Bronchial epithelial cell (primary cell): ENCODE measurements at regions not wholly inside any gene's neighbourhood (a gene's known extent, or its start where the extent isn't known, plus 50 kb on each side); places are given as distances from the start of the nearest gene placed in this dataset.

Source experiments
- DNase-seq: peaks from one replicate; pipeline ENCODE4 v3.0.0-alpha.2; 2010; ENCODE audit warnings: low read depth
- FAIRE-seq: peaks from 2 replicates; lab custom pipeline; 2011; peaks lifted over from hg19 to GRCh38; lab: Jason Lieb, UNC
- H3K27me3 ChIP-seq: 2 replicates; pipeline ENCODE4 v1.5.1; 2011; ENCODE audit warnings: low read length; ENCODE audit not compliant: control insufficient read depth, insufficient read depth
- H3K36me3 ChIP-seq: 2 replicates; pipeline ENCODE4 v1.5.1; 2011; ENCODE audit warnings: low read length; ENCODE audit not compliant: control insufficient read depth, insufficient read depth
- H3K4me3 ChIP-seq: 2 replicates; pipeline ENCODE4 v1.5.1; 2011; ENCODE audit warnings: mild to moderate bottlenecking, low read depth, low read length, control low read depth
- TF ChIP-seq, protein P1 (sequence below): IDR thresholded peaks from 2 replicates; pipeline ENCODE4 v1.5.1; 2011; ENCODE audit warnings: mild to moderate bottlenecking, moderate library complexity, low read length, control low read depth, inconsistent platforms; ENCODE audit not compliant: insufficient read depth, severe bottlenecking

DNA sequence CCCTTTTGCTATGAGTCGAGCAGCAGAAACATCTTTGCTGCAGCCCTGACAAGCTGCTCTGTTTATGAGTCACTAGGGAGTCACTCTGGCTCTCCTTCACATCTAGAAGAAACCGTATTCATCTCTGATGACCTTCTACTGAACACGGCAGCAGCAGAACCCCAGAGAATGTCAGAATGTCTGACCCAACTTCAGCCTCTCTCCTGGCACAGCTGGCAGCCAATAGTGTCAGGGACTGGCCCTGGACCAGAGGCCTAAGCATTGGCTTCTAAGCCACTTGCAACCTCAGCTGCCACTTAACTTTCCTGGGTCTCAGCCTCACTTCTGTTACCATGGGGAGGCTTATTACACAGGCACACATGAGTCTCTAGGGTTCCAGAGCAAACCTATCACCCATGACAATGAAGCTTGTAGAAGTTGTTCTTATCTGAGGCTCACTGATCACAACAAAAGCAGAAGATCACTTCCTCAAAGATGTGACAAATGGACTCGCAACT is 184.1 kb upstream of the TLE3 start:
- peaks cover 2% of the 10 kb centered on the region for H3K27me3 ChIP-seq
- DNase-seq (peak; percentile 52), FAIRE-seq (no peak)
- TF ChIP-seq, protein P1, sequence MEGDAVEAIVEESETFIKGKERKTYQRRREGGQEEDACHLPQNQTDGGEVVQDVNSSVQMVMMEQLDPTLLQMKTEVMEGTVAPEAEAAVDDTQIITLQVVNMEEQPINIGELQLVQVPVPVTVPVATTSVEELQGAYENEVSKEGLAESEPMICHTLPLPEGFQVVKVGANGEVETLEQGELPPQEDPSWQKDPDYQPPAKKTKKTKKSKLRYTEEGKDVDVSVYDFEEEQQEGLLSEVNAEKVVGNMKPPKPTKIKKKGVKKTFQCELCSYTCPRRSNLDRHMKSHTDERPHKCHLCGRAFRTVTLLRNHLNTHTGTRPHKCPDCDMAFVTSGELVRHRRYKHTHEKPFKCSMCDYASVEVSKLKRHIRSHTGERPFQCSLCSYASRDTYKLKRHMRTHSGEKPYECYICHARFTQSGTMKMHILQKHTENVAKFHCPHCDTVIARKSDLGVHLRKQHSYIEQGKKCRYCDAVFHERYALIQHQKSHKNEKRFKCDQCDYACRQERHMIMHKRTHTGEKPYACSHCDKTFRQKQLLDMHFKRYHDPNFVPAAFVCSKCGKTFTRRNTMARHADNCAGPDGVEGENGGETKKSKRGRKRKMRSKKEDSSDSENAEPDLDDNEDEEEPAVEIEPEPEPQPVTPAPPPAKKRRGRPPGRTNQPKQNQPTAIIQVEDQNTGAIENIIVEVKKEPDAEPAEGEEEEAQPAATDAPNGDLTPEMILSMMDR, result no peak
- no peak overlapping the region for H3K4me3 ChIP-seq
- H3K36me3 ChIP-seq, result no peaks in the 10 kb centered on the region

DNA sequence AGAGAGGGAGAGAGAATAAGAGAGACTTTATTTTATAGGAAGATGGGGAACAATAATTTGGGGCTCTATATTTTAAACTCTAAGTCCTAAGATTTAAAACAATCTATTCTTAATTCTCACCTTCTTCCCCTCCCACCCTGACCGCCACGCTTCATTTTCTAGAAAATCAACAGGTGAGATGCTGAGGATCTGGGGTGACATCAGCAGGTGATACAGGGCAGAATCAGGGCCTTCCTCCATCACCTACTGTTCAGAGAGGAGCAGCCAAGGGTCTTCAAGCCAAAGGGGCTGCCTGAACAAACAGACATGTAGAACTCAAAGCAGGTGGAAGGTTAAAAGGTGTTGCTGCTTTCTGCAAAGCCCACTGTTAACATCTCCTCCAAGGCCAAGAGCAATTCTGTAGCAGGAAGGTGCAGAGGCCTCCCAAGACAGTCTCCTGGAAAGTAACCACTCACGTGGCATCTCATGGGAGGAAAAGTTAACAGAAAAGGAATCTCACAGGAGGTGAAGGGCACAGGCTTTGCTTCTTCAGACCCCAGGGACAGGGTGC is 183.6 kb upstream of the TLE3 start:
- FAIRE-seq (no peak), DNase-seq (no peak)
- no peak overlapping the region for H3K4me3 ChIP-seq
- peaks cover 2% of the 10 kb centered on the region for H3K27me3 ChIP-seq
- TF ChIP-seq, protein P1, result no peak
- H3K36me3 ChIP-seq, result no peaks in the 10 kb centered on the region

DNA sequence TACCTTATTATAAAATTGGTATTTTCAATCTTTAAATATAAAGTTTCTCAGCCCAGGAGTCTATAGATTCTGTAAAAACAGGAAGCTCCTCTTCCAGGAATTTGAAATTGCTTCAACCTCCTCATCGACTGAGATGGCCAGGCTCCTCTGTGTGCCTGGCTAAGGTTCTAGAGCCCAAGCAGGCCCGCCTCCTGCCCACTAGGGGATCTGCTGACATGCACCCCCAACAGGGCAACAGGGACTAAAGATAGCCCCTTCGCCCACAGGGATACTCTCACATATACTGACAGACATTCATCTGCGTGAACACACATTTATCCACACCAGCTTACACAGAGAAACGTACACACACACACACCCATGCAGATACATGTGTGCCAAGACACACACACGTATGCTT is 183.1 kb upstream of the TLE3 start:
- no peak for DNase-seq
- FAIRE-seq, result no peak
- Histone ChIP-seq H3K36me3 (no peaks in the 10 kb centered on the region), H3K27me3 (peaks cover 2% of the 10 kb centered on the region), H3K4me3 (no peak overlapping the region)
- TF ChIP-seq, protein P1, result no peak

DNA sequence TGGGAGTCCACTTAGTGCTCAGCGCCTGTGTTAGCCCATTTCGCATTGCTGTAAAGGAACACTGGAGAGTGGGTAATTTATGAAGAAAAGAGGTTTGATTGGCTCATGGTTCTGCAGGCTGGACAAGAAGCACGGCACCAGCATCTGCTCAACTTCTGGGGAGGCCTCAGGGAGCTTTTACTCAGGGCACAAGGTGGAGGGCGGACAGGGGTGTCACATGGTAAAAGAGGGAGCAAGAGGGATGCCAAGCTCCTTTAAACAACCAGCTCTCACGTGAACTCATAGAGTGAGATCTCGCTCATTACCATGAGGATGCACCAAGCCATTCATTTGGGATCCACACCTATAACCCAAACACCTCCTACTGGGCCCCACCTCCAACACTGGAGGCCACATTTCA is 181.4 kb upstream of the TLE3 start:
- no peak for DNase-seq
- TF ChIP-seq, protein P1, result no peak
- FAIRE-seq, result no peak
- H3K36me3 ChIP-seq, result no peaks in the 10 kb centered on the region
- H3K4me3 ChIP-seq, result no peak overlapping the region
- H3K27me3 ChIP-seq, result peaks cover 2% of the 10 kb centered on the region

DNA sequence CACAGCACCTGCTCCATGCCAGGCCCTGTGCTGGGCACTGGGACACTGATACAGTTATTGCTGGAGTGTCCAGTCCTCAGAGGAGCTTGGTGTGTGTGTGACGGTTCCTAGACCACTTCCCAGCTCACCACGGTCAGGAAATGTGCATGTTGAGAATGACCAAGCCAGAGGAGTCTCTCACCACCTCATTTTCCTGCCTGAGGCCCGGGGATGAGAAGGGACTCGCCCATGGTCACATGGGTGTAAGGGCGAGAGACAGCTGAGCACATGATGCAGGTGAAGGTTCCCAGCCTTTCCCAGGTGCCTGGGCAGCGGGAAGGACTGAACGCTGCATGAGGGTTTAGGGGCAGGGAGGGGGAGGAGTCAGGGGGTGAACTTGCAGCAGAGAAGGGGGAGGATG is 180.9 kb upstream of the TLE3 start:
- H3K27me3 ChIP-seq, result peaks cover 2% of the 10 kb centered on the region
- DNase-seq (no peak), FAIRE-seq (no peak)
- TF ChIP-seq, protein P1, result no peak
- no peak overlapping the region for H3K4me3 ChIP-seq
- H3K36me3 ChIP-seq, result no peaks in the 10 kb centered on the region

DNA sequence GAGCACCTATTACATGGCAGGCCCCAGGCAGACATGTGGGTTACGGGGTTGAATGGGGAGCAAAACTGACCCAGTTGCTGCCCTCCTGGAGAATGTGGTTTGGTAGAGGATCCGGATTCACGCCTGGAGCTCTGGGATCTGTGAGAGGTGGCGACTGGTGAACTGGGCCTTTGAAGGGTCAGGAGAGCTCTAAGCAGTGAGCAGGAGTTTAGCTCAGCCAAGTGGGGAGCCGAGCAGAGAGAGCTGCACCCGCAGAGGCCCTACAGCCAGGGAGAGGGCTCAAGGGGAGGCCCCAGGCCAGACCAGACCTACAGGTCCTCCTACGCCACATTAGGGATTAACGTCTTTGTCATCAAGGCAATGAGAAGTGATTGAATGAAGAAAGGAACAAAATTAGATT is 179.8 kb upstream of the TLE3 start:
- TF ChIP-seq, protein P1, result no peak
- no peak for DNase-seq
- no peak for FAIRE-seq

More for the DNA sequence above, 179.8 kb upstream of the TLE3 start:
- Histone ChIP-seq H3K4me3 (no peak overlapping the region), H3K36me3 (no peaks in the 10 kb centered on the region), H3K27me3 (peaks cover 2% of the 10 kb centered on the region)
